GM19397 (cell line): ENCODE measurements at regions not wholly inside any gene's neighbourhood (a gene's known extent, or its start where the extent isn't known, plus 50 kb on each side); places are given as distances from the start of the nearest gene placed in this dataset.
"Not testable (repeated sequence)": the region's sequence is repeated elsewhere in the genome, so short reads cannot be mapped to it uniquely, and the experiment has no call there.

Source experiments
- ATAC-seq: cut with Tn5 transposase; IDR thresholded peaks from one replicate; pipeline ENCODE4 v1.9.1; 2021; ENCODE audit warnings: mild to moderate bottlenecking, moderate library complexity; ENCODE audit not compliant: unreplicated experiment

- no peak for ATAC-seq
Measured at GRCh38 chr7:68550027-68550426, 1048.2 kb upstream of the AUTS2 start.

DNA sequence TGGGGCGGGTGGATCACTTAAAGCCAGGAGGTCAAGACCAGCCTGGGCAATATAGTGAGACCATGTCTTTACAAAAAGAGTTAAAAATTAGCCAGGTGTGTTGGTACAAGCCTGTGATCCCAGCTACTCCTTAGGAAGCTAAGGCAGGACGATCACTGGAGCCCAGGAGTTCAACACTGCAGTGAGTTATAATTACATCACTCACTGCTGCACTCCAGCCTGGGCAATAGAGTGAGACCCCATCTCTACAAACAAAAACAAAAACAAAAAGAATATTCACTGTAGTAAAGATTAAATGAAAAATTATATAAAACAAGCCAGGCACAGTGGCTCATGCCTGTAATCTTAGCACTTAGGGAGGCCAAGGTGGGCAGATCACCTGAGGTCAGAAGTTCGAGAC, 1047.6 kb upstream of the AUTS2 start:
- no peak for ATAC-seq

GRCh38 chr7:68556537-68556936, 1041.7 kb upstream of the AUTS2 start:
- no peak for ATAC-seq

DNA sequence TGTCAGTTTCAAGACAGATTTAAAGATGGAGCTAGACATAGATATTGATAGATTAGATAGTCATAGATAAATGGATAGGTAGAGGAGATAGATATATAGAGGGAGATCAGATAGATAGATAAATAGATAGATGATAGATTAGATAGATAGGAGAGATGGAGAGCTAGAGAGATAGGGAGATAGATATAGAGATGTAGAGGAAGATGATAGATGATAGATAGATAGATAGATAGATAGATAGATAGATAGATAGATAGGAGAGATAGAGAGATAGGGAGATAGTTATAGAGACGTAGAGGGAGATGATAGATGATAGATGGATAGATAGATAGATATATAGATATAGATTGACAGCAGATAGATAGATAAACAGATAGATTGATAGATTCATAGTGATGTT, 1038.8 kb upstream of the AUTS2 start:
- ATAC-seq: no peak

- ATAC-seq: no peak
Measured at GRCh38 chr7:68562323-68562899, 1035.9 kb upstream of the AUTS2 start.

GRCh38 chr7:68564306-68565135, 1033.8 kb upstream of the AUTS2 start:
- ATAC-seq: no peak

- ATAC-seq: no peak
Measured at GRCh38 chr7:68571286-68571685, 1027.0 kb upstream of the AUTS2 start.

DNA sequence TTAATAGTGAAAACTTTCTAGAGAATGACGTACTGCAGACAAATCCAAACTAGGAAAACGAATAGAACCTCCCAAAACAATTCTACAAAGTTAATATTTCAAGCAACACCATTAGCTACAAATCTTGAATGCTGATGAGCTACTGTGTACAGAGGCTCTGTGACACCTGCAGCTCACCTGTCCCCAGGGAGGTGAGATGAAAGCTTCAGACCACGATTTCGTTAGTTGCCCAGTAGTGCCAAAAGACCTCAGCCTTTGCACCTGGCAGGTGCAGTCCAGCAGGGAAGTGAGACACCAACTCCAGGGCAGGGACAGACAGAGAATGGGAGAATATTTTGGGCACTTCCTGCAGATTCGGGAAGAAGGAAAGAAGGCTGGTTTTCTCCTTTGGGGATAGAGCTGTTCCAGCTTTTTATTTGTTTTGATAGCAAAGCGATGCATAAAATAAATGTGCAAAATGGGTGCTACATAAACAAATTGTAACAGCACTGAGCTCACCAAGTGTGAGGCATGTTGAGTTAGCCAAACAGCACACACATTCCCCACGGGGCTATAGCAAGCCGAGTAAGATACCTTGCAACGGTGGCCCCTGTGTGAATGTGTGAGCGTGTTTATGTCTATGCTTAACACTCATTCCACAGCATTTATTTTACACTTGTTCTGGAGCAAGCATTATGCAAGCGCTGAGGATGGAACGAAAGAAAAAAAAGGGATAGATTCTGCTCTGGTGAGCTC, 1024.8 kb upstream of the AUTS2 start:
- ATAC-seq: no peak

DNA sequence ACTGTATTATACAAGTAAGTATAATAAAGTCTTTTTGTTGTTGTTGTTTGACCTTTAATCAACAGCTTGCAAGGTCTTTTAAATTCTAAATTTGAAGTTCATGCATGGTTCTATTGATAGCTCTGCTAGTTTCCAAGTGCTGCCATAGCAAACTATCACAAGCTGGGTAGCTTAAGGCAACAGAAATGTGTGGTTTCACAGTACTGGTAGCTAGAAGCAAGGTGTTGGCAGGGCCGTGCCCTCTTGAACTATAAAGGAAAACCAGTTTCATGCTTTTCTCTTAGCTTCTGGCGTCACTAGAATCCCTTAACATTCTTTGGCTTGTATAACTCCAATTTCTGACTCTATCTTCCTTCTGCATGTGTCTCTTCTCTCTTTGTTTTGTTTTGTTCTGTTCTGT, 1021.9 kb upstream of the AUTS2 start:
- no peak for ATAC-seq

- ATAC-seq: no peak
Measured at GRCh38 chr7:68581417-68581816, 1016.9 kb upstream of the AUTS2 start.

- ATAC-seq: no peak
Measured at GRCh38 chr7:68587599-68587998, 1010.7 kb upstream of the AUTS2 start.

DNA sequence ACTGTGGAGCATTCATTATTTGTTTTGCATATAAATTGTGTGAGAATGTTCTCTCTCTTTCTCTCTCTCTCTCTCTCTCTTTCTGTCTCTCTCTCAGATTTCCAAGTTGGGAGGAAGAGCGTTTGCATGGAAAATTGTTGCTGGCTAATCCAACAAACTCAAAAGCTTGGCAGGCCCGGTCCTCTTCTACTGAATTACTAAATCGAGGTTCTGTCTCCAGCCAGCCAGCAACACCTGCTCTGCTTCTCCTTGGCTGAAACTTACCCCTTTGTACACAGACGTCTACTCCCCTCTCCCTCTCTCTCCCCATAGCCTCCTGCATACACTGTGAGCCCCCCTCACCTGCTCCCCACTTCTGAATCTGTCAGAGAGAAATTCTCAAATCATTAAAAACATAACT, 996.4 kb upstream of the AUTS2 start:
- no peak for ATAC-seq

DNA sequence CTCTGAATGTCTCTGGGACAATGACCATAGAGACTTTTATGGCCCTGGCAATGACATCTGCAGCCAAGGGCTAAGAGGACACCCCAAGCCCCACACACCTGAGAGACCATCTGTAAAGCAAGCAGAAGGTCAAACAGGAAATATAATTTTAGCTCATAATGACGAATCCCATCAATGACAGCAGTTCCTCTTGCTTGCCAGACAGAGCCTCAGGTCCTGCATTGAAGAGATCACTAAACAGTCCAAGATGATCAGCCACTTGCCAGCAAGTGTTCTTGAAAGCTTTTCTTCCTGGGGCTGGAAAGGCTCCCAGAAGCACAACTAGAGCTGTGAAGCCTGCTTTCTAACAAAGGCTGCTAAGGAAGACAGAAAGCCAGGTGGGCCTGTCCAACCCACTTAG, 993.7 kb upstream of the AUTS2 start:
- ATAC-seq: no peak

GRCh38 chr7:68610701-68611100, 987.6 kb upstream of the AUTS2 start:
- no peak for ATAC-seq

GRCh38 chr7:68613405-68613804, 984.9 kb upstream of the AUTS2 start:
- ATAC-seq: no peak

- no peak for ATAC-seq
Measured at GRCh38 chr7:68613897-68614296, 984.4 kb upstream of the AUTS2 start.

DNA sequence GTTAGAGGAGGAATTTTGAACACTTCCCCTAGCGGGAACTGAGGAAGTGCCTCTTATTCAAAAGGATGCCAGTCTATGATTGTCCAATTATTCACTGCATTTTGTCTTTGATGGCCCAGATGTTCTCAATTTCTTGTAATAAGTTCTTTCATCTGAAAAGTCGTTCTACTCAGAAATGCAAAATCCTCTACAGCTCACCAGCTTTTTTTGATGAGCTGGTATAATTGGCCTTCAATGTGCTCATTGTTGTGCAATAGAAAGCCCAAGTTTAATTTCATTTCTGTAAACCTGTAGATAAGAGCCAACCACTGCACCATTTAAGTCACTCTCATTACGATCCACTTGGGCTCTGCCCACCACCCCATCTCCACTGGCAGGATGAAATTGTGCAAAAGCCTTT, 978.7 kb upstream of the AUTS2 start:
- ATAC-seq: no peak

DNA sequence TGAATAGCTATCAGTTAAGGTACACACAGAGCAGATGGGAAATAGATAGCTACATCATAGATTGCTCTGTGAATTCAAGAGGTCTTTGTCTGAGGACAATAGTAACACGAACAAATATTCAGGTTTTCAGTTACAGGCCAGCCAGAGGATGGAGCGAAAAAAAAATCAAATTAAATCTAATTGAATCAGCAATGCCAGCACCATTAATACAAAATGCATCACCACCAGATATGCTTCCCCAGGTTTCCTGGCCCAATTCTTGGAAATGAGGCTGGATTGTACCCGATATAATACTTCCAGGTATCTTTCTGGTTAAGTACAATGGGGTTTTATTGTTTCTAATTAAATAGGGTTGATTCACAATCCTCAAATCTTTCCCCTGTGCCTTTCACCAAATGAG, 975.8 kb upstream of the AUTS2 start:
- ATAC-seq: no peak

DNA sequence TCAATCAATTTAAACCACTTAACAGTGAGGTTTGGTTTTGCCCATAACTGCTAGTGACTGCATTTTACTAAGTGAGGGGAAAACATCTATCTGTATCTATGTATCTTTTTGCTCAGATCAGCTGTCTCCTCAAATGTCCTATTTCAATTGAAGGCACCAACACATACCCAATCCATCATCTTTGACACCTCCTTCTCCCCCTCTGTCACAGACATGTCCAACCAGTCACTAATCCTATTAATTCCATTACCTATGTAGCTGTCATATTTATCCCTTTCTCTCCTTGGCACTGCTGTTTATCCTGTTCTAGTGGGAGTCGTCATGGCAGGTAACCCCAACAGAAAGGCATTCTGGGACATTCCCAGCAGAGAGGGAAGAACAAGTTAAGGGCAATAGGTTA, 975.2 kb upstream of the AUTS2 start:
- ATAC-seq: no peak

DNA sequence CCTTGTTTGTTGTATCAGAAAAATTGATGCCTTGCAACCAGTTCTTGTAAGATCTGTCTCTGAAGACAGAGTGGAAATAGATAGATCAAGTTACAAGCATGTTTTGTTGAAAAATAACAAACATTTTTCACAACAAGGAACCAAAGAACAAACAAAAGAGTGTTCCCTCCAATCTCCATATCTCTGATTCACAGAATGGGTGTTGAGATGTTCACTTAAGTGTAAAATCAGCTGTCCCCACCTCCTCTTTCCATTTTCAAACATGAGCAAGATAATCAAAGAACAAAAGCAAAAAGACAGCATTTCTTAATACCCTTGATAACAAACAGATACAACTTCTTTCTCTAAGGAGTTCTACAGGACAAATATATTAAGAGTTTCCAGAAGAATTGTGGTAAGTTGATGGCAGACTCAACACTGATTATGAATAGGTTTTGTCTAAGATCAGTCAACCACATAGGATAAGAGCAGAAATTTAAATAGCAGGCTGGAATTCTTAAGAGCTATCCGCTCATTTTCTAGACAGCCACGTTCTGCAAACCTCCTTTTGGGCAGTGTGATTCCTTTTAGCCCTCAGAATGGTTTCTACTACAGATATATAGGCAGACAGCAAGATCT, 970.9 kb upstream of the AUTS2 start:
- no peak for ATAC-seq

DNA sequence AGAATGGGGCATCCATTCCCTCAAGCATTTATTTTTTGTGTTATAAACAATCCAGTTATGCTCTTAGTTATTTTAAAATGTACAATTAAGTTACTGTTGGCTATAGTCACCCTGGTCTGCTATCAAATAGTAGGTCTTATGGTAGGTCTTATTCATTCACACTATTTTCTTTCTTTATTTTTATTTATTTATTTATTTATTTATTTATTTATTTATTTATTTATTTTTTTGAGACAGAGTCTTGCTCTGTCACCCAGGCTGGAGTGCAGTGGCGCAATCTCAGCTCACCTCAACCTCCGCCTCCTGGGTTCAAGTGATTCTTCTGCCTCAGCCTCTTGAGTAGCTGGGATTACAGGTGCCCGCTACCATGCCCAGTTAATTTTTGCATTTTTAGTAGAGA, 967.4 kb upstream of the AUTS2 start:
- not testable (repeated sequence) for ATAC-seq

- no peak for ATAC-seq
Measured at GRCh38 chr7:68640103-68640502, 958.2 kb upstream of the AUTS2 start.
